Skeletal muscle tissue (tissue), 3 donors: ENCODE measurements at regions not wholly inside any gene's neighbourhood (a gene's known extent, or its start where the extent isn't known, plus 50 kb on each side); places are given as distances from the start of the nearest gene placed in this dataset.

Experiments used
- H3K27ac ChIP-seq: one replicate; pipeline ENCODE4 v1.7.0; 2013; ENCODE audit warnings: mild to moderate bottlenecking, low read depth, low read length, inconsistent platforms
- H3K27me3 ChIP-seq, 3 donors: one replicate each; pipeline ENCODE4 v1.7.0; 2013; ENCODE audit warnings: low read length in 3 of 3; ENCODE audit not compliant: control insufficient read depth in 3 of 3, insufficient read depth in 3 of 3
- H3K36me3 ChIP-seq, 3 donors: one replicate each; pipeline ENCODE4 v1.7.0; 2013; ENCODE audit warnings: low read length in 3 of 3; ENCODE audit not compliant: control insufficient read depth in 3 of 3, insufficient read depth in 3 of 3
- H3K4me1 ChIP-seq, 3 donors: one replicate each; pipeline ENCODE4 v1.7.0; 2013; ENCODE audit warnings: low read length in 3 of 3, mild to moderate bottlenecking in 3 of 3; ENCODE audit not compliant: control insufficient read depth in 3 of 3, insufficient read depth in 3 of 3
- H3K4me3 ChIP-seq, 3 donors: one replicate each; pipeline ENCODE4 v1.7.0; 2013; ENCODE audit warnings: low read length in 3 of 3
- H3K9ac ChIP-seq, 3 donors: one replicate each; pipeline ENCODE4 v1.7.0; 2013; ENCODE audit warnings: low read length in 3 of 3, mild to moderate bottlenecking in 3 of 3, moderate library complexity in 2 of 3, low read depth in 1 of 3
- H3K9me3 ChIP-seq, 3 donors: one replicate each; pipeline ENCODE4 v1.7.0; 2013; ENCODE audit warnings: low read length in 3 of 3; ENCODE audit not compliant: control insufficient read depth in 3 of 3
- donor health status: Osteomylitis.

GRCh38 chr16:49061137-49061714, 220.4 kb downstream of the CBLN1 start:
- Histone ChIP-seq H3K4me1 (peaks cover 0 to 8% (median 7%) of the 10 kb centered on the region in 3 donors), H3K9ac (no peak overlapping the region), H3K36me3 (no peaks in the 10 kb centered on the region), H3K27me3 (no peaks in the 10 kb centered on the region), H3K9me3 (no peaks in the 10 kb centered on the region), H3K4me3 (no peak overlapping the region), H3K27ac (no peak overlapping the region)

- Histone ChIP-seq H3K4me3 (no peak overlapping the region), H3K4me1 (peaks cover 0 to 8% (median 7%) of the 10 kb centered on the region in 3 donors), H3K27ac (no peak overlapping the region), H3K36me3 (no peaks in the 10 kb centered on the region), H3K9me3 (no peaks in the 10 kb centered on the region), H3K9ac (no peak overlapping the region), H3K27me3 (no peaks in the 10 kb centered on the region)
Observed at GRCh38 chr16:49060728-49061127, 220.9 kb downstream of the CBLN1 start.

- Histone ChIP-seq H3K36me3 (no peaks in the 10 kb centered on the region), H3K9ac (no peak overlapping the region), H3K27ac (no peak overlapping the region), H3K27me3 (no peaks in the 10 kb centered on the region), H3K4me1 (peaks cover 3 to 11% (median 7%) of the 10 kb centered on the region in 3 donors), H3K9me3 (no peaks in the 10 kb centered on the region), H3K4me3 (no peak overlapping the region)
Observed at GRCh38 chr16:49058382-49058781, 223.3 kb downstream of the CBLN1 start.

- Histone ChIP-seq H3K36me3 (no peaks in the 10 kb centered on the region), H3K9me3 (no peaks in the 10 kb centered on the region), H3K27ac (no peak overlapping the region), H3K27me3 (no peaks in the 10 kb centered on the region), H3K4me3 (no peak overlapping the region), H3K9ac (no peak overlapping the region), H3K4me1 (peaks cover 3 to 11% (median 7%) of the 10 kb centered on the region in 3 donors)
Observed at GRCh38 chr16:49057936-49058335, 223.7 kb downstream of the CBLN1 start.

- Histone ChIP-seq H3K27ac (no peak overlapping the region), H3K36me3 (no peaks in the 10 kb centered on the region), H3K9me3 (no peaks in the 10 kb centered on the region), H3K4me1 (peaks cover 3 to 11% (median 7%) of the 10 kb centered on the region in 3 donors), H3K4me3 (no peak overlapping the region), H3K9ac (no peak overlapping the region), H3K27me3 (no peaks in the 10 kb centered on the region)
Observed at GRCh38 chr16:49057391-49057790, 224.2 kb downstream of the CBLN1 start.

GRCh38 chr16:49056546-49056945, 225.1 kb downstream of the CBLN1 start:
- Histone ChIP-seq H3K27me3 (no peaks in the 10 kb centered on the region), H3K4me1 (peaks cover 3 to 10% (median 5%) of the 10 kb centered on the region in 3 donors), H3K27ac (no peak overlapping the region), H3K9me3 (no peaks in the 10 kb centered on the region), H3K9ac (no peak overlapping the region), H3K4me3 (no peak overlapping the region), H3K36me3 (no peaks in the 10 kb centered on the region)

- H3K4me3 ChIP-seq: no peak overlapping the region
- no peaks in the 10 kb centered on the region for H3K27me3 ChIP-seq
- H3K9ac ChIP-seq: no peak overlapping the region
- H3K9me3 ChIP-seq: no peaks in the 10 kb centered on the region
- no peak overlapping the region for H3K27ac ChIP-seq
- peaks cover 1 to 5% (median 3%) of the 10 kb centered on the region in 3 donors for H3K4me1 ChIP-seq
- no peaks in the 10 kb centered on the region for H3K36me3 ChIP-seq
Observed at GRCh38 chr16:49055824-49056545, 225.7 kb downstream of the CBLN1 start.

GRCh38 chr16:49055291-49055690, 226.3 kb downstream of the CBLN1 start:
- H3K27me3 ChIP-seq: no peaks in the 10 kb centered on the region
- H3K9me3 ChIP-seq: no peaks in the 10 kb centered on the region
- no peaks in the 10 kb centered on the region for H3K36me3 ChIP-seq
- no peak overlapping the region for H3K27ac ChIP-seq
- H3K4me1 ChIP-seq: peaks cover 0 to 6% (median 3%) of the 10 kb centered on the region in 3 donors
- H3K9ac ChIP-seq: no peak overlapping the region
- no peak overlapping the region for H3K4me3 ChIP-seq

GRCh38 chr16:49054606-49055005, 227.0 kb downstream of the CBLN1 start:
- Histone ChIP-seq H3K9me3 (no peaks in the 10 kb centered on the region), H3K9ac (no peak overlapping the region), H3K4me1 (peaks cover 0 to 6% (median 3%) of the 10 kb centered on the region in 3 donors), H3K4me3 (no peak overlapping the region), H3K27me3 (no peaks in the 10 kb centered on the region), H3K27ac (no peak overlapping the region), H3K36me3 (no peaks in the 10 kb centered on the region)

GRCh38 chr16:49052846-49053245, 228.8 kb downstream of the CBLN1 start:
- H3K4me3 ChIP-seq: no peak overlapping the region
- no peaks in the 10 kb centered on the region for H3K36me3 ChIP-seq
- H3K9me3 ChIP-seq: no peaks in the 10 kb centered on the region
- no peak overlapping the region for H3K9ac ChIP-seq
- no peak overlapping the region for H3K27ac ChIP-seq
- H3K27me3 ChIP-seq: no peaks in the 10 kb centered on the region
- H3K4me1 ChIP-seq: peaks cover 0 to 6% (median 3%) of the 10 kb centered on the region in 3 donors
